ENCODE measurements at regions not wholly inside any gene's neighbourhood (a gene's known extent, or its start where the extent isn't known, plus 50 kb on each side); places are given as distances from the start of the nearest gene placed in this dataset.

DNA sequence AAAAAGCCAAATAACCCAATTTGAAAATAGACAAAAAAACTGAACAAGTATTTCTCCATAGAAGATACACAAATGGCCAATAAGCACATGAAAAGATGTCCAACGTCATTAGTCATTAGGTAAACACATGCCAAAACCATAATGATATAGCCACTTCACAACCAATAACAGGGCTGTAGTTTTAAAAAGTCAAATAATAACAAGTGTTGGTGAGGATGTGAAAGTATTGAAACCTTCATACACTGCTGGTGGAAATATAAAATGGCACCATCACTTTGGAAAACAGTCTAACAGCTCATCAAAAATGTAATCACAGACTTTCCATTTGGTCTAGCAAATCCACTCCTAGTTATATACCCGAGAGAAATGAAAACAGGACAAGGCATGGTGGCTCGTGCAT is 144.2 kb upstream of the CYP1B1 start:
- TF ChIP-seq, protein P1, sequence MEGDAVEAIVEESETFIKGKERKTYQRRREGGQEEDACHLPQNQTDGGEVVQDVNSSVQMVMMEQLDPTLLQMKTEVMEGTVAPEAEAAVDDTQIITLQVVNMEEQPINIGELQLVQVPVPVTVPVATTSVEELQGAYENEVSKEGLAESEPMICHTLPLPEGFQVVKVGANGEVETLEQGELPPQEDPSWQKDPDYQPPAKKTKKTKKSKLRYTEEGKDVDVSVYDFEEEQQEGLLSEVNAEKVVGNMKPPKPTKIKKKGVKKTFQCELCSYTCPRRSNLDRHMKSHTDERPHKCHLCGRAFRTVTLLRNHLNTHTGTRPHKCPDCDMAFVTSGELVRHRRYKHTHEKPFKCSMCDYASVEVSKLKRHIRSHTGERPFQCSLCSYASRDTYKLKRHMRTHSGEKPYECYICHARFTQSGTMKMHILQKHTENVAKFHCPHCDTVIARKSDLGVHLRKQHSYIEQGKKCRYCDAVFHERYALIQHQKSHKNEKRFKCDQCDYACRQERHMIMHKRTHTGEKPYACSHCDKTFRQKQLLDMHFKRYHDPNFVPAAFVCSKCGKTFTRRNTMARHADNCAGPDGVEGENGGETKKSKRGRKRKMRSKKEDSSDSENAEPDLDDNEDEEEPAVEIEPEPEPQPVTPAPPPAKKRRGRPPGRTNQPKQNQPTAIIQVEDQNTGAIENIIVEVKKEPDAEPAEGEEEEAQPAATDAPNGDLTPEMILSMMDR (conservative IDR thresholded peaks at IDR 0.05) = no peak
- no peak for TF ChIP-seq ZFX (IDR thresholded peaks at IDR 0.05)

Data from C4-2B (cell line).